ES-I3 (cell line): ENCODE measurements at regions not wholly inside any gene's neighbourhood (a gene's known extent, or its start where the extent isn't known, plus 50 kb on each side); places are given as distances from the start of the nearest gene placed in this dataset.

Experiments
- H3K36me3 ChIP-seq: 2 replicates; pipeline ENCODE4 v1.6.1; 2013; ENCODE audit warnings: mild to moderate bottlenecking, low read length, control low read depth, moderate library complexity; ENCODE audit not compliant: insufficient read depth
- H3K4me1 ChIP-seq: 2 replicates; pipeline ENCODE4 v1.6.1; 2013; ENCODE audit warnings: mild to moderate bottlenecking, control low read depth, low read length; ENCODE audit not compliant: insufficient read depth
- H3K9ac ChIP-seq: 2 replicates; pipeline ENCODE4 v1.6.1; 2013; ENCODE audit warnings: low read depth, mild to moderate bottlenecking, low read length, moderate library complexity
- H3K9me3 ChIP-seq: 2 replicates; pipeline ENCODE4 v1.6.1; 2013; ENCODE audit warnings: mild to moderate bottlenecking, low read length, moderate library complexity; ENCODE audit not compliant: control insufficient read depth, insufficient read depth

GRCh38 chr15:69818529-69818928, 279.2 kb downstream of the TLE3 start:
- H3K9me3 ChIP-seq: no peaks in the 10 kb centered on the region

GRCh38 chr15:69819371-69819770, 278.3 kb downstream of the TLE3 start:
- H3K9me3 ChIP-seq: no peaks in the 10 kb centered on the region
- H3K36me3 ChIP-seq: no peaks in the 10 kb centered on the region
- no peak overlapping the region for H3K9ac ChIP-seq
- H3K4me1 ChIP-seq: no peaks in the 10 kb centered on the region; the same call in 1 of the 2 replicates

More at GRCh38 chr15:69818529-69818928, 279.2 kb downstream of the TLE3 start:
- no peaks in the 10 kb centered on the region for H3K36me3 ChIP-seq
- no peak overlapping the region for H3K9ac ChIP-seq
- peaks cover 4% of the 10 kb centered on the region for H3K4me1 ChIP-seq

GRCh38 chr15:69820819-69821218, 276.9 kb downstream of the TLE3 start:
- Histone ChIP-seq H3K9ac (no peak overlapping the region), H3K9me3 (no peaks in the 10 kb centered on the region), H3K36me3 (no peaks in the 10 kb centered on the region), H3K4me1 (no peaks in the 10 kb centered on the region; the same call in 1 of the 2 replicates)

GRCh38 chr15:69823223-69823907, 274.4 kb downstream of the TLE3 start:
- Histone ChIP-seq H3K36me3 (no peaks in the 10 kb centered on the region), H3K4me1 (peaks cover 9% of the 10 kb centered on the region; the same call in 1 of the 2 replicates), H3K9ac (no peak overlapping the region), H3K9me3 (no peaks in the 10 kb centered on the region)

GRCh38 chr15:69824075-69824876, 273.4 kb downstream of the TLE3 start:
- Histone ChIP-seq H3K9me3 (no peaks in the 10 kb centered on the region), H3K4me1 (peaks cover 9% of the 10 kb centered on the region; the same call in 1 of the 2 replicates), H3K36me3 (no peaks in the 10 kb centered on the region), H3K9ac (no peak overlapping the region)

GRCh38 chr15:69824877-69825406, 272.8 kb downstream of the TLE3 start:
- no peaks in the 10 kb centered on the region for H3K36me3 ChIP-seq
- H3K9ac ChIP-seq: no peak overlapping the region
- no peaks in the 10 kb centered on the region for H3K9me3 ChIP-seq
- peaks cover 9% of the 10 kb centered on the region; the same call in 1 of the 2 replicates for H3K4me1 ChIP-seq

- Histone ChIP-seq H3K4me1 (peaks cover 9% of the 10 kb centered on the region; the same call in 1 of the 2 replicates), H3K9me3 (no peaks in the 10 kb centered on the region), H3K9ac (no peak overlapping the region), H3K36me3 (no peaks in the 10 kb centered on the region)
These were observed 271.5 kb downstream of the TLE3 start for GRCh38 chr15:69825941-69826818.

GRCh38 chr15:69826819-69827175, 270.9 kb downstream of the TLE3 start:
- H3K4me1 ChIP-seq: peaks cover 9% of the 10 kb centered on the region; the same call in 1 of the 2 replicates
- no peaks in the 10 kb centered on the region for H3K36me3 ChIP-seq
- no peaks in the 10 kb centered on the region for H3K9me3 ChIP-seq
- no peak overlapping the region for H3K9ac ChIP-seq

GRCh38 chr15:69827751-69828150, 270.0 kb downstream of the TLE3 start:
- H3K9ac ChIP-seq: no peak overlapping the region
- peaks cover 9% of the 10 kb centered on the region; the same call in 1 of the 2 replicates for H3K4me1 ChIP-seq
- H3K9me3 ChIP-seq: no peaks in the 10 kb centered on the region
- no peaks in the 10 kb centered on the region for H3K36me3 ChIP-seq

- H3K9ac ChIP-seq: no peak overlapping the region
- no peaks in the 10 kb centered on the region for H3K9me3 ChIP-seq
- H3K36me3 ChIP-seq: no peaks in the 10 kb centered on the region
- peaks cover 9% of the 10 kb centered on the region; the same call in 1 of the 2 replicates for H3K4me1 ChIP-seq
These were observed 269.4 kb downstream of the TLE3 start for GRCh38 chr15:69828181-69828828.

- H3K9ac ChIP-seq: no peak overlapping the region
- no peaks in the 10 kb centered on the region for H3K36me3 ChIP-seq
- H3K4me1 ChIP-seq: peaks cover 9% of the 10 kb centered on the region; the same call in 1 of the 2 replicates
- H3K9me3 ChIP-seq: no peaks in the 10 kb centered on the region
These were observed 267.7 kb downstream of the TLE3 start for GRCh38 chr15:69829974-69830373.

- no peaks in the 10 kb centered on the region for H3K36me3 ChIP-seq
- H3K9me3 ChIP-seq: no peaks in the 10 kb centered on the region
These were observed 267.3 kb downstream of the TLE3 start for GRCh38 chr15:69830430-69830829.

GRCh38 chr15:69830876-69831275, 266.8 kb downstream of the TLE3 start:
- no peaks in the 10 kb centered on the region for H3K36me3 ChIP-seq
- H3K4me1 ChIP-seq: peaks cover 9% of the 10 kb centered on the region; the same call in 1 of the 2 replicates
- H3K9ac ChIP-seq: no peak overlapping the region
- no peaks in the 10 kb centered on the region for H3K9me3 ChIP-seq

More at GRCh38 chr15:69830430-69830829, 267.3 kb downstream of the TLE3 start:
- H3K9ac ChIP-seq: no peak overlapping the region
- peaks cover 9% of the 10 kb centered on the region; the same call in 1 of the 2 replicates for H3K4me1 ChIP-seq
